ENCODE measurements at regions not wholly inside any gene's neighbourhood (a gene's known extent, or its start where the extent isn't known, plus 50 kb on each side); places are given as distances from the start of the nearest gene placed in this dataset.

GRCh38 chr13:83216479-83217245 lies 665.6 kb downstream of the SLITRK1 start:
- no peak for DNase-seq

- no peak for DNase-seq
Observed at GRCh38 chr13:83215627-83216026, 666.6 kb downstream of the SLITRK1 start.

- DNase-seq: no peak
Observed at GRCh38 chr13:83214452-83214851, 667.8 kb downstream of the SLITRK1 start.

- no peak for DNase-seq
Observed at GRCh38 chr13:83211301-83211700, 671.0 kb downstream of the SLITRK1 start.

GRCh38 chr13:83204886-83205285 lies 677.4 kb downstream of the SLITRK1 start:
- no peak for DNase-seq

- DNase-seq: no peak
Observed at GRCh38 chr13:83201506-83201905, 680.8 kb downstream of the SLITRK1 start.

- DNase-seq: no peak
Observed at GRCh38 chr13:83197316-83197715, 685.0 kb downstream of the SLITRK1 start.

GRCh38 chr13:83190020-83190419 lies 692.3 kb downstream of the SLITRK1 start:
- no peak for DNase-seq

- DNase-seq: no peak
Observed at GRCh38 chr13:83184819-83185218, 697.5 kb downstream of the SLITRK1 start.

GRCh38 chr13:83184150-83184475 lies 698.2 kb downstream of the SLITRK1 start:
- DNase-seq: no peak

- DNase-seq: no peak
Observed at GRCh38 chr13:83183439-83184149, 698.7 kb downstream of the SLITRK1 start.

- no peak for DNase-seq
Observed at GRCh38 chr13:83182845-83183244, 699.4 kb downstream of the SLITRK1 start.

- DNase-seq: no peak
Observed at GRCh38 chr13:83178008-83178407, 704.3 kb downstream of the SLITRK1 start.

- DNase-seq: no peak
Observed at GRCh38 chr13:83168590-83168989, 713.7 kb downstream of the SLITRK1 start.

- no peak for DNase-seq
Observed at GRCh38 chr13:83167203-83167602, 715.1 kb downstream of the SLITRK1 start.

- no peak for DNase-seq
Observed at GRCh38 chr13:83166550-83166949, 715.7 kb downstream of the SLITRK1 start.

GRCh38 chr13:83162493-83162892 lies 719.8 kb downstream of the SLITRK1 start:
- DNase-seq: no peak

GRCh38 chr13:83153848-83154247 lies 728.4 kb downstream of the SLITRK1 start:
- no peak for DNase-seq

GRCh38 chr13:83151308-83151660 lies 731.0 kb downstream of the SLITRK1 start:
- DNase-seq: no peak

- DNase-seq: no peak
Observed at GRCh38 chr13:83150616-83151307, 731.5 kb downstream of the SLITRK1 start.

GRCh38 chr13:83136660-83137059 lies 745.6 kb downstream of the SLITRK1 start:
- DNase-seq: no peak

GRCh38 chr13:83125791-83126190 lies 756.5 kb downstream of the SLITRK1 start:
- DNase-seq: no peak

- DNase-seq: no peak
Observed at GRCh38 chr13:83121896-83122295, 760.4 kb downstream of the SLITRK1 start.

Data from left kidney (tissue), 1 donor.